ENCODE measurements at regions not wholly inside any gene's neighbourhood (a gene's known extent, or its start where the extent isn't known, plus 50 kb on each side); places are given as distances from the start of the nearest gene placed in this dataset.
"Not testable (repeated sequence)": the region's sequence is repeated elsewhere in the genome, so short reads cannot be mapped to it uniquely, and the experiment has no call there.

DNA sequence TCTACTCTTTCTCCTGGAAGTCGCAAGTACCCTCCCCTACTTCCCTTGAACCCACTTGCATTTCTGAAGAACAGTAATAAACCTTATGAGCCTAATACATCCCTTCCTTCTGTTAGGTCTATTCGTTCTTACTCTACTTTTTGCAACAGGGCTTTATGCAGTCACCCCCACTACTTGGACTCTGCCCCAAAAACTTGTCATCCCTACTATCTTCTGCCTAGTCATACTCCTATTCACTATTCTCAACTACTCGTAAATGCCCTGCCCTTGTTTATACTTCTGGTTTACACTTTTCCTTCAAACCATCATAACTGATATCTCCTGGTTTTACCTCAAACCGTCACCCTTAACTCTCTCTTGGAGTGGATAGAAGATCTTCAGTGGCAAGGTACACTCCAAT, 55.2 kb upstream of the SLIT2 start:
- DNase-seq (ENCODE audit: low read depth): peak; percentile 27

DNA sequence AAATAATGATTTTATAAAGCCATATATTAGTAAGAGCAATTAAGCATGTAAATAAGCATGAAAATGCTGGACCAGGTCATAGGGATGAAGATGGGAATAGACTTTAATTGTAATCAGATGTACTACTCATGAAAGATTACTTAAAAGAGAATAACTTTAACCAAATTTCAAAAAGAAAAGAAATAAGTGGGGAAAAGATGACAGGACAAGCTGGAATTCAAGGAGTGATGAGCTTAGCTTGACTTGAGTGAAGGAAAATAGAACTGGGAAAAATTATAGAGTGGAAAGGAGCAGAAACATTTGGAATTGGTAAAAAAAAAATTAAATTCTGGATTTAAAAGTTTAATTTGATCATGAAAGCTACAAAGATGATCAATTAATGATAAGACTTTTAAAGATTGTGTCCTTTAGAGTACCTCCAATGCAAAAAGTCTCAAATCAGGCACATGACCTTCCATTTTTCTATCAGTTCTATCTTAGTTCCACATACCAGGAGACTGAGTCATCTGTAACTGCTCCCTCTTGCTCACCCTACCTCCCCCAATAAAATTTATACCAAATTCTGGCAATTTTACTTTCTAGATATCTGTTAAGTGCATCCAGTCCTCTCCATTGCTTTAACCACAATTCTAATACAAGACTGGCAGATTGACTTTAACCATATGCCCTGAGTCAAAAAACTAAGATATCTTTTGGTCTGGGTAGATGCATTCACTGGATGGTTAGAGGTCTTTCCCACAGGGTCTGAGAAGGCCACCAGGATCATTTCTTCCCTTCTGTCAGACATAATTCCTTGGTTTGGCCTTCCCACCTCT, 56.4 kb upstream of the SLIT2 start:
- DNase-seq (ENCODE audit: low read depth): no peak

DNA sequence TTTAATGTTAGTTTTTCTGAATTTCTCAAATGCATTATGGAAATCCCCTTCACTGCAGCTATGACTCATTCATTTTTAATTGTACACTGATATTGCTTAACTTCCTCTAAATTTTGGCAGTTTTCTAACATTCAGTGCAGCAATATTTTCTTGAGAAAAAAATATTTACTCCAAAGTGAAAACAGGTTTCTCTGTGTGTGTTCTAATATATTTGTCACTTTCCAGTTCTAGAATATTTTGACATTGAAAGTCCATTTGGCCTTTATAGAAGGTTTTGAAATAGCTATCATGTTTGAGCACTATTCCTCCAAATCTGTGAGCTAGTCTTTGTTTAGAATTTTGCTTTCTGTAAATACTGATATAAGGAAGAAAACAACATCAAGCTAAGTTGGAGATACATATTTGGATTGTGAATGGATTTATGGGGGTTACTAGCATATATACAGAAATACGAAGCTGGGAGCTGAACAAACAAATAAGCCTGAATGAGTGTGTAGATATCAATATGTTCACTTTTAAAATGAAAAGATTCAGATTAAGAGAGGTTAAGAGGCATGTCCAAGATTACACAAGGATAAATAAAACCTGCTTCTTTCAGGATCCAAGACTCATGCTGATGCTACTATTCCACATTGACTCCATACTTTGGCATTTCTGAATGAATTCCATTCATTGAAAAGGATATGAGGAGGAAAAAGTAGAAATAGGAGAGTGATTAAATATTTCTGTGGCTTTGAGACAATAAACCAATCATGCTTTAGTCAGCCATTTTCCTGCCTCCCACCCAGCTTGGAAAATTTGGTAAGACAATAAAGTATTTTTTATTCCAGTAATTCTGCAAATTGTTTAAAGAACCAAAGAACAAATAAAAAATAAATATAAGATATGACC, 57.3 kb upstream of the SLIT2 start:
- peak; percentile 59 for DNase-seq (ENCODE audit: low read depth)

DNA sequence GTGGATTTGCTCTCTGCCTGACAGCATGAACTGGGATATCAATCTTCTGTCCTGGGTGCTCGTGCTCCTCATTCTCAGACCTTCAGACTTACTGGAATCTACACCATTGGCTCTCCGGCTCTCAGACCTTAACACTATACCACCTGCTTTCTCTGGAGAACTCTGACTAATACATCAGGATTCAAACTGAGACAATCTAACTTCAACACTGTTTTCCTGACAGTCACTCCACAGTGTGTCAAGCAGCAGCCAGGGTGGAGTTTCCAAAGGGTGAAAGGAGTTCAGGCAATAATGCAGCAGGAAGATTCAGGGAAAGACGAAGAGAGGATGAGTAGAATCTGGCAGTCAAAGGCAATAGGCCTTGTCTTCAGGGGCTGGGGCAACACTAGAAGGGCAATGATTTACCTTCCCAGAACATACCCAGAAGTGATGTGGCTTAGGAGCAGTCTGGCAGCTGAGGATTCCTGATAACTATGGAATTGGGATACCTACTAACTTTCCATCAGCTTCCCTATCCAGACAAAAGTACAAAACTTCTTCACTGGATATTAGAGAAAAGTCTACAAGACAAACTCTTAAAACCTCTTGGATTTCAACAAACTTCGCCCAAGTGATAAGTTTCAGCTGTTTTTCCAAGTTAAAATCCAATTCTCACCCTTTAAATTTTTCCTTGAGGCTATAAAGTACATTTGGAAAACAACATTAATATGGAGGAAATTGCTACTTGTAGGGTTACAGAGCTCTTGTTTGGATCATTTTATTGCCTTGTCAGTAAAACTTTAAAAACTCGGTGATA, 58.4 kb upstream of the SLIT2 start:
- DNase-seq (ENCODE audit: low read depth): no peak

DNA sequence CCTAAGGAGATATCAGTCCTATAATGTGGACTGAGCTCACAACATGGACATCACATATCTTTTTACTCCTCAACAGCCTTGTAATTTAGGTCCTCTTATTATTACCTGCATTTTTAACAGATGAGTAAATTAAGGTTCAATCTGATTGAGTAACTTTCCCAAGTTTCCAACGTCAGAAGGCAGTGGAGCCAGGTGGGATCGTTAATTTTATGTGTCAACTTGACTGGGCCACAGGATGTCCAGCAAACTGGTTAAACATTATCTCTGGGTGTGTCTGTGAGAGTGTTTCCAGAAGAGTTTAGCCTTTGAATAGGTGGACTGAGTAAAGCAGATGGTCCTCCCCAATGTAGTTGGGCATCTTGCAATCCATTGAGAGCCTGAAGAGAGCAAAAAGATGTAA, 59.0 kb upstream of the SLIT2 start:
- no peak for DNase-seq (ENCODE audit: low read depth)

DNA sequence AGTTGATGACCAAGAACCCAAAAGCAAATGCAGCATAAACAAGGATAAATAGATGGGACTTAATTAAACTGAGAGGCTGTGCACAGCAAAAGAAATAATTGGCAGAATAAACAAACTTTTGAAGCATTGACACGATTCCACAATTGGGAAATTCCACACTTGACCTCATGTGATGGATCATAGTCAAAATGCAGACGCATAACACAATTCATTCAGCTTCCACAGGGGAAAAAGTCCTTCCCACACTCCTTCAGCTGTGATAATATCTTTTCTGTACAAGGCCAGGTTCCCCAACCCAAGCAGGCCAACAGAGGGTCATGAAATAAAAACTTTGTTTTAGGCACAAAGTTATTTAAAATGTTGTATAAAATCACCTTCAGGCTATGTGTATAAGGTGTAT, 66.6 kb upstream of the SLIT2 start:
- DNase-seq (ENCODE audit: low read depth): no peak

DNA sequence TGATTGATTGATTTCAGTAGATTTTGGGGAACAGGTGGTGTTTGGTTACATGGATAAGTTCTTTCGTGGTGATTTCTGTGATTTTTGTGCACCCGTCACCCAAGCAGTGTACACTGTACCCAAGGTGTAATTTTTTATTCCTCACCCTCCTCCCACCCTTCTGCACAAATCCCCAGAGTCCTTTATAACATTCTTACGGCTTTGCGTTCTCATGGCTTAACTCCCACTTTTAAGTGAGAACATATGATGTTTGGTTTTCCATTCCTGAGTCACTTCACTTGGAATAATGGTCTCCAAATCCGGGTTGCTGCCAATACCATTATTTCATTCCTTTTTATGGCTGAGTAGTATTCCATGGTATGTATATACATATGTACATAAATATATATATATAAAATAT, 68.6 kb upstream of the SLIT2 start:
- not testable (repeated sequence) for DNase-seq (ENCODE audit: low read depth)

DNA sequence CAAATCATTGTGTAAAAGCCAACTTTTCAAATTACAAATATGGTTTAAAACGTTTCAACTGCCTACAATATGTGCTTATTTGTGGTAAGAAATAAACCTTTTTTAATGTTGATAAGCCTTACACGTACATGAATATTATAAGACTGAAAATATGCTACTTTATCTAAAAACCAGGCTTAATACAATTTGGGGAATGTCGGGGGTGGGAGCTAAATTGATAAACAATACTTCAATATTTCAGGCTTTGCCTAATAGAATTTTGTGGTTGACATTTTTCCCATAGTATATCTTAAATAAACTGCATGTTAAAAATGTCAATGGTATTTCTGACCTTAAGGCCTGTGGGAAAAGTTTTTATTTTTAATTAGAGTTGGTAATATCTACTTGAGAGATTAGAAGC, 69.8 kb upstream of the SLIT2 start:
- no peak for DNase-seq (ENCODE audit: low read depth)

DNA sequence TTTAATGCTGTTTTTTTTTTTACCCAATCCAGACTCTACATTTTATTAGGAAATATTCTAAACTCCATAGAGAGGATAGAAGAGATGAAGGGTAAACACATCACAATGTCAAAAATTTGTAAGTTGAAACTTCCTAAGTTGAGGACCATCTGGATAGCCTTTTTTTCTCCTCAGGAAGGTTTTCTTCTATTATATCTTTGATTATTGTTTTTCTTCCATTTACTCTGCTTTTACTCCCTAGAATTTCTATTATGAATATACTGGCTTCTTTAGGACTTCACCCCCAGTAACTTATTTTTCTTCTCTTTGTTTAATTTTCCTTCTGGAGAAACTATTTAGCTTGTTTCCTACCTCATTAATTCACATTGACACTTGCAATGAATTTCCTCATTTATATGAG, 71.2 kb upstream of the SLIT2 start:
- no peak for DNase-seq (ENCODE audit: low read depth)

DNA sequence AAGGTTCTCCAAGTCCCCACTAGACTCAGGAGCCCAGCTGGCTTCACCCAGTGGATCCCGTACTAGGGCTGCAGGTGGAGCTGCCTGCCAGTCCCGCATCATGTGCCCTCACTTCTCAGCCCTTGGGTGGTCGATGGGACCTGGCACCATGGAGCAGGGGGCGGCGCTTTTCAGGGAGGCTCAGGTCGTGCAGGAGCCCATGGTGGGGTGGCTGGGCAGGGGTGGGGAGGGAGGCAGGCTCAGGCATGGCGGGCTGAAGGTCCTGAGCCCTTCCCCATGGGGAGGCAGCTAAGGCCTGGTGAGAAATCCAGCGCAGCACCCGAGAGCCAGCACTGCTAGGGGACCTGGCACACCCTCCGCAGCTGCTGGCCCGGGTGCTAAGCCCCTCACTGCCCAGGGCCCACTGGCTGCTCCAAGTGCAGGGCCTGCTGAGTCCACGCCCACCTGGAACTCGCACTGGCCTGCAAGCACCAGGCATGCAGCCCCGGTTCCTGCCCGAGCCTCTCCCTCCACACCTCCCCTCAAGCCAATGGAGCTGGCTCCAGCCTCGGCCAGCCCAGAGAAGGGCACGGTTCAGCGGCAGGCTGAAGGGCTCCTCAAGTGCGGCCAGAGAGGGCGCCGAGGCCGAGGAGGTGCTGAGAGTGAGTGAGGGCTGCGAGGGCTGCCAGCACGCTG, 72.7 kb upstream of the SLIT2 start:
- DNase-seq (ENCODE audit: low read depth): no peak

DNA sequence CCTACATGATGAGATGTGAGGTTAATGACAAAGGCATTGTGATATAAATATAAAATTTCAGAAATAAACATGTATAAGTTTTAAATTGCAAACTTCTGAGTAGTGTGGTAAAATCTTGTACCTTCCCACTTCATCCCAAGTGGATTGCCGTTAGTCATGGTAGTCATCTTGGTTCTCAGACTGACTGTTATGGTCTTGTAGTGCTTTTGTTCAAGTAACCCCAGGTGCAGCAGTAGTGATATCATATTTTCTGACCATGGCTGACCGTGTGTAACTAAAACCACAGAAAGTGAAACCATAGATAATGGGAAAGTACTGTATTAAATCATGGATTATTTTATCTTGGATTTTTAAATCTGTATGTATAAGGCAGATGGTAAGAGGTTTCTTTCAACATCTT, 74.8 kb upstream of the SLIT2 start:
- DNase-seq (ENCODE audit: low read depth): no peak

DNA sequence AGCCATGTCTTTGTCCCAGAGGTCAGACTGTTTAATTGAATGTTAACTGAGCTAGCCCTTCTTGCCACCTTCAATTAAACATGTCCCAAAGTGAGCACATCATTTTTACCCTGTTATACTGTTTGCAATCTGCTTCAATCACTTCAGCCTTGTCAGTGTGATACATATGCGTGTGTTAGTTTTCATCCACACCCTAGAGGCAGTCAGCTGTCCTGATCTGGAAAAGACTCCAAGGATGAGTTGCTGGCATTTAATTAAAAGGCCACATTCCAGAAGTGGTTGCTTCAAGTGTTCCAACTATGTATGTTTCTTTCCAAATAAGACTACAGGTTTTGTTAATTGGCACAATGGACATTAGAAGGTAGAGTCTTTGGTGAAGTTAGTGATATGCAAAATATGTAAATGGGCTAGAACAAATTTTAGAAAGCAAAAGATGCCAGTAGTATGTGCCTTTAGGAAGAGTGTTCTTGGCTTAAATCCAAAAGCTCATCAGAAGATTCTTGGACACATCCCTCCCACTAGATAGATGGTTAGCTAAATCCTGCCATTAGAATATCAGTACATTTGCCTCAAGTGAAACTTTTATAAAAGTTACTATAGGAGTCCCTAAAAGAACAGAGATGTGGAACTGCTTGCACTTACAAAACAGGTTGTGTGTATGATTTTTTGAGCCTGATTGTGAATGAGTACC, 79.5 kb upstream of the SLIT2 start:
- no peak for DNase-seq (ENCODE audit: low read depth)

DNA sequence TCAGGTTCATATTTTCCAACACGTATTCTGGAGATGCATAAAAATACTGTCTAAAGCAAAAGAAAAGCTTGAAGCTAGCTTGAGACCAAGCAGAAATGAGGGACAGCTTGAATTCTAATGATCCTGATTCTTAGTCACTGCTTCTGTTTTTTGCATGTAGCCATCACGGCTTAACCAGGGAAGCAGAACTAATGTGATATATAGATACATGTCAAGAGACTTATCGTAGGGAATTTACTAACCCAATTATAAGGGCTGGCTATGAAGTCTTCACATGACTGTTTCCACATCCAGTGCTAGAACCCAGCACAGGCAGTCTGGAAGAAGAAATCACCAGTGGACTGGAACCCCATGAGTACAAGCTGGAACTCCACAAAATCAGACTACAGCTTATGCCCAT, 85.2 kb upstream of the SLIT2 start:
- no peak for DNase-seq (ENCODE audit: low read depth)

DNA sequence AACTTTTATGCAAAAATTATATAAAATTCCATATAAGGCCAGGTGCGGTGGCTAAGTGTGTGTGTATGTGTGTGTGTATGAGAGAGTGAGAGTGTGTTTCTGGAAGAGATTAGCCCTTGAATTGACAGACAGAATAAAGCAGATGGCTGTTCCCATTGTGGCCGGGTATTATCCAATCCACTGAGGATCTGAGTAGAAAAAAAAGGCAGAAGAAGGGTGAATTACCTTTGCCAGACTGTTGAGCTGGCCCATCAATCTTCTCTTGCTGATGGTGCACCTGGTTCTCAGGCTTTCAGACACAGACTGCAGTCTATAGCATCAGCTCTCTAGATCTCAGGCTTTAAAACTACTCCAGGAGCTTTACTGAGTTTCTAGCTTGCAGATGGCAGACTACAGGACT, 92.2 kb upstream of the SLIT2 start:
- no peak for DNase-seq (ENCODE audit: low read depth)

DNA sequence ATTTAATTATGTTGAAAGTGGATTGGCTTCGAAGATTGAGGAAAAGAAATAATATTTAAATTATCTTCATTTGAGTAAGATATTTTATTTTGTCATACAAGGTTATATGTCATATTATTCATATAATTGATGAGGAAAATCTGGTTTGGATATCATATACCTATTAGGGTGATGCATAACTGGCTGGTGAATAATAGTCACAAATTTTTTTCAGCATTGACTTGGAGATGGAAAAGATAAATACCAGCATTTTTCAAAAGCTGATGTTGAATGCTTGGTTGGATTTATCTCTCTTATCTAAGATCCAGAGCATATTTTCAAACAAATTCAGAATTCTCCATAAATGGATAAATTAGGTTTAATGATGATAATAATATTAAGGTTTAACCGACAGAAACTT, 93.5 kb upstream of the SLIT2 start:
- DNase-seq (ENCODE audit: low read depth): no peak

DNA sequence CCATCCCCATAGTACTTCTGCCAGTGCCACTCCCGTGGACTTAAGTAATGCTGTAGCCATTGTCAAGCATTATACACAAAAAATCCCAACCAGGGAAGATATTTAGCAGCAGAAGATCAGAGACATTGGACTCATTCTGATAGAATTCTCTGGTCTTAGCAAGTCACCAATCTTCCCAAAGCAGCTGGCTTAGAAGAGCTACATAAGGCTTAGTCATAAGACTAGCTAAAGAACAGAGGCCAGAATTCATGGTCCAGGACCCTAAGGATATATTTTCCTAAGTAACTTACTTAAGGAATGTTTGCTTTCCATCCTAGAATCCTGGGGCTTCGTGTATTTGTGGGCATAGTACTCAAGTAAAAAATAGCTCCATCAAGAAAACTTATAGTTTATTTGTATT, 100.3 kb upstream of the SLIT2 start:
- no peak for DNase-seq (ENCODE audit: low read depth)

DNA sequence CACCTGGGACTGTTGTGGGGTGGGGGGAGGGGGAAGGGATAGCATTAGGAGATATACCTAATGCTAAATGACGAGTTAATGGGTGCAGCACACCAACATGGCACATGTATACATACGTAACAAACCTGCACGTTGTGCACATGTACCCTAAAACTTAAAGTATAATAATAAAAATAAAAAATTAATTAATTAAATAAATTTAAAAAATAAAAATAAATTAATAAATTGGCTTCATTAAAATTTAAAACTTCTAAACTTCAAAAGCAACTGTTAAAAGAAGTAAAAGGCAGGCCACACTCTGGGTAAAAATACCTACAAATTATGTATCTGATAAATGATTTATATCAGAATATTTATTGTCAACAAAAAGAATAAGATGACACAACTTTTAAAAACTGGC, 102.6 kb upstream of the SLIT2 start:
- DNase-seq (ENCODE audit: low read depth): not testable (repeated sequence)

DNA sequence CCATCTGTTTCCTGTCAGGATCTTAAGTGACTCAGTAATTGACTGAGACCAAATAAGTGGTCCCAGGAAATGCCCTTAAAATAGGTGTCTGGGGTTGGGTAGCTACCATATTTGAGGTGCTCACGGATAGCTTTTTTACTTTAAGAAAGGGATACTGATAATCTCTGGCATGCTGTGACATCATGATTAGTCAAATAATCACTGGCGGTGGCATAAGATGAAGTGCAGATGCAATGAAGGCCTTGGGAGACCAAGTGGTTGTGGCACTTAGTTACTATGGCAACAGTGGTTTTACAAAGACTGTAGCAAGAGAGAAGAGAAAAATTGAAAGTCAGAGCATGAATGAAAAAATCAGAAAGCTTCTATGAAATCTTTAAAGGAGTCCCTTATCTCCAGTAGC, 114.5 kb upstream of the SLIT2 start:
- peak; percentile 31 for DNase-seq (ENCODE audit: low read depth)

DNA sequence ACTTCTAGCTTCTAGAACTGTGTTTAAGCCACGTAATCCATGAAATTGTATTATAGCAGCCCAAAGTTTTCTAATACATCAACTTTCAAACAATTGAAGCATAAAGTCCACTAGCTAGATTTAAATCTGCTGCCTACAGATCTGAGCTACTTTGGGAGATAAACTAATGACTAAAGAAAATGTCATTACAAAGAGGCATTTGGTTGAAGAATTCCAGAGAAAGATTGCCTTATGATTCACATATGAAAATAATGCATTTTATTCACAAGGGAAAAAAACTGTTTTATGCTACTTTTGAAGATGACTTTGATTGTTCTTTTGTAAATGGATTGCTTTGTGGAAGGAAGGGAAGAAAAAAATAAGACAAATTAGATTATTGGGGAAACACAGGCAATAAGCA, 124.1 kb upstream of the SLIT2 start:
- no peak for DNase-seq (ENCODE audit: low read depth)

DNA sequence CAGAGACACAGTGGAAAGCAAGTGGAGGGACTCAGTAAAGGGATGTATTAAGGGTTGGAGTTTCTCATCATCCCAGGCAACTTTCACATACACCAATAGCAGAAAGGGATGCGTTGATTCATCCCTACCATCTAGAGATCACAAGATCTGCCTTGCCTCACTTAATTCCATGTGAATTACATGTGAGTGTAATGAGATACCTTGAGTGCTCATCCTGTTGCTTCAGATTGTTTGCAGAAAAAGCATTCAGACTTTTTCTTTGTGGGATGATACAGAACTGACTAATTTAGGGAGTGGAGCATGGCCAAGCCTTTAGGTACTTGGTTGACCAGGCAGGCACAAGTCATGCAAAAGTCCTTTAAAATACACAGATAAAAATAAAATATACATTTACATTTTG, 124.8 kb upstream of the SLIT2 start:
- DNase-seq (ENCODE audit: low read depth): peak; percentile 65

DNA sequence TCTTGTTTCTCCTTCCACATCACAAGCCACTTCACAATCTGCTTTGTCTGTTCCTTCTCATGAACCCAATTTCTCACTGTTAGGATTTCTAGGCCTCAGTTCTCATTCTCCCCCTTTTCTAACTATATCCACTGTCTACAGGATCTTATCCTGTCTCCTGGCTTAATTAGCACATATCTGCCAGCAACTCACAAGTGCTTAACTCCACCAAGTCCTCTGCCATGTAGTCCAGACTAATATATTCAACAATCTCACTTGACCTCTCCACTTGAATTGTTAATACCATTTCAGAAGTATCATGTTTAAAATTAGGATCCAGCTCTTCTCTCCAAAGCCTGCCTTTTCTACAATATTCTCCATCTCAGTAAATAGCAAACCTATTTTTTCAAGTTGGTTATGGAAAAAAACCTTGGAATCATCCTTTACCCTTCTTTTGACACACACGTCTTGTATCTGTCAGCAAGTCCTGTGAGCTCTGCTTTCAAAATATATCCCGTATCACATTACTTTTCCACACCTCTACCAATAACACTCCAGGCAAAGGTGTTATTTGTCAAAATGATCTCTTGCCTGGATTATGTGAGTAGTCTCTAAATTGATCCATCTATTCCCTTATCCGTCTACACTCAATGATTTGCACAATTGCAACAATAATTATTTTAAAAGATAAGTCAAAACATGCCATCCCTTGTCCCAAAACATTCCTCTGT, 127.2 kb upstream of the SLIT2 start:
- no peak for DNase-seq (ENCODE audit: low read depth)
